H1 (cell line): ENCODE measurements at regions not wholly inside any gene's neighbourhood (a gene's known extent, or its start where the extent isn't known, plus 50 kb on each side); places are given as distances from the start of the nearest gene placed in this dataset.
A peak's percentile ranks its signal among the peaks of the same experiment; 100 is the strongest.

ENCODE experiments used
- ATF2 ChIP-seq: IDR thresholded peaks from 2 replicates; pipeline ENCODE4 v1.6.1; 2012; ENCODE audit warnings: low read length, inconsistent platforms
- CTCF ChIP-seq, 3 experiments: IDR thresholded peaks; 1 replicate in 2 of 3; 2 replicates in 1 of 3; pipeline versions ENCODE4 v1.5.1 to v1.6.1; 2011; ENCODE audit warnings: low read length in 3 of 3, mild to moderate bottlenecking in 3 of 3, inconsistent platforms in 2 of 3, low read depth in 1 of 3, moderate library complexity in 1 of 3; ENCODE audit not compliant: insufficient read depth in 1 of 3; ENCODE audit errors: control extremely low read depth in 1 of 3
- EZH2 ChIP-seq: fragments of 200-600 bp; sonication (generic); IDR thresholded peaks from 2 replicates; pipeline ENCODE4 v1.7.1; 2012; ENCODE audit warnings: low read depth, mild to moderate bottlenecking, moderate library complexity, low read length, inconsistent platforms; ENCODE audit not compliant: severe bottlenecking
- HDAC6 ChIP-seq: IDR thresholded peaks from one replicate; pipeline ENCODE4 v1.7.1; 2012; ENCODE audit warnings: low read depth, mild to moderate bottlenecking, inconsistent platforms, low read length, moderate library complexity
- MAX ChIP-seq: IDR thresholded peaks from 2 replicates; pipeline ENCODE4 v1.6.1; 2012; ENCODE audit warnings: inconsistent platforms
- POLR2A ChIP-seq, 2 experiments: IDR thresholded peaks; 1 replicate in 1 of 2; 2 replicates in 1 of 2; pipeline ENCODE4 v1.6.1; 2011; ENCODE audit warnings: low read depth in 2 of 2, low read length in 2 of 2, mild to moderate bottlenecking in 2 of 2; ENCODE audit errors: control extremely low read depth in 1 of 2
- POLR2AphosphoS5 ChIP-seq: IDR thresholded peaks from 2 replicates; pipeline ENCODE4 v1.6.1; 2011; ENCODE audit warnings: low read depth, low read length
- RXRA ChIP-seq: IDR thresholded peaks from 2 replicates; pipeline ENCODE4 v1.6.1; 2011; ENCODE audit warnings: low read depth, mild to moderate bottlenecking, low read length, moderate library complexity; ENCODE audit not compliant: insufficient read depth
- SAP30 ChIP-seq: fragments of 300-600 bp; sonication (generic); IDR thresholded peaks from 2 replicates; pipeline ENCODE4 v1.7.1; 2012; ENCODE audit warnings: low read length, moderate library complexity, mild to moderate bottlenecking, inconsistent platforms; ENCODE audit not compliant: insufficient read depth, insufficient replicate concordance
- TAF1 ChIP-seq: IDR thresholded peaks from 2 replicates; pipeline ENCODE4 v1.6.1; 2011; ENCODE audit warnings: mild to moderate bottlenecking, low read depth, low read length
- TEAD4 ChIP-seq: IDR thresholded peaks from 2 replicates; pipeline ENCODE4 v1.6.1; 2012; ENCODE audit warnings: low read depth, low read length, inconsistent platforms, mixed read lengths
- YY1 ChIP-seq: IDR thresholded peaks from 2 replicates; pipeline ENCODE4 v1.6.1; 2011; ENCODE audit warnings: low read depth, mild to moderate bottlenecking, low read length

GRCh38 chr9:95755421-95755730 lies 120.1 kb upstream of the ERCC6L2 start:
- TF ChIP-seq CTCF (IDR thresholded peaks at IDR 0.05; ENCODE audit: control extremely low read depth in 1 of 3, insufficient read depth in 1 of 3, low read depth in 1 of 3, low read length in 3 of 3) (no peak), TEAD4 (no peak), HDAC6 (no peak), POLR2A (IDR thresholded peaks at IDR 0.05; ENCODE audit: control extremely low read depth in 1 of 2, low read depth in 2 of 2, low read length in 2 of 2) (no peak), TAF1 (no peak), MAX (peak; percentile 51; the same call in 1 of the 2 replicates), EZH2 (no peak), ATF2 (no peak), RXRA (no peak), YY1 (no peak), SAP30 (no peak), POLR2AphosphoS5 (no peak)
